GM12892 (cell line): ENCODE measurements at regions not wholly inside any gene's neighbourhood (a gene's known extent, or its start where the extent isn't known, plus 50 kb on each side); places are given as distances from the start of the nearest gene placed in this dataset.

Experiments used
- POLR2A ChIP-seq: IDR thresholded peaks from 2 replicates; pipeline ENCODE4 v1.6.1; 2011; ENCODE audit warnings: low read depth, low read length, control low read depth
- POLR2AphosphoS5 ChIP-seq: IDR thresholded peaks from 2 replicates; pipeline ENCODE4 v1.6.1; 2011; ENCODE audit warnings: low read depth, low read length, control low read depth

GRCh38 chr11:129652835-129653234 lies 162.8 kb upstream of the TMEM45B start:
- no peak for TF ChIP-seq POLR2AphosphoS5
- TF ChIP-seq POLR2A: no peak
